NCI-H774 (cell line): ENCODE measurements at regions not wholly inside any gene's neighbourhood (a gene's known extent, or its start where the extent isn't known, plus 50 kb on each side); places are given as distances from the start of the nearest gene placed in this dataset.

Source experiments
- DNase-seq: peaks from one replicate; lab custom pipeline; 2025; lab: John Stamatoyannopoulos, UW

- DNase-seq, result no peak
These were observed 330.1 kb upstream of the CPXCR1 start for GRCh38 chrX:88416965-88417364.

- DNase-seq, result no peak
These were observed 323.0 kb upstream of the CPXCR1 start for GRCh38 chrX:88424071-88424470.

GRCh38 chrX:88424541-88424940 is 322.5 kb upstream of the CPXCR1 start:
- no peak for DNase-seq

DNA sequence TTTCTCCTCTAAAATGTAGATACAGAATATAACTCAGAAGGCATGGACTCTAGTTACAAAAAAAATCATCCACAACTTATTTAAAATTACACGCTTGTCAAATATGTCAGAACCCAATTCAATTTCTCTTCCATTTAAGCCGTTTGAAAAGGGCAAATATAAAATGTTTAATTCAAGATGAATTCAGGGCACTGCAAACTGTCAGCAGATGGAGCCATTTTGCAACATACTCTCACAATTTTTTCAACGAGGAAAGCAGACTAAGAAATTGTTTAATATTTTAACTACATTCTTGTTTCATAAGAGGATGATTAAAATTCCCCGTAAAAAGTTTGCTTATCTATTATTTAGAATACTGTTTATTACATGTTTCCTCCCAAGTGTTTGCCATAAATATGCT is 321.3 kb upstream of the CPXCR1 start:
- DNase-seq, result no peak

DNA sequence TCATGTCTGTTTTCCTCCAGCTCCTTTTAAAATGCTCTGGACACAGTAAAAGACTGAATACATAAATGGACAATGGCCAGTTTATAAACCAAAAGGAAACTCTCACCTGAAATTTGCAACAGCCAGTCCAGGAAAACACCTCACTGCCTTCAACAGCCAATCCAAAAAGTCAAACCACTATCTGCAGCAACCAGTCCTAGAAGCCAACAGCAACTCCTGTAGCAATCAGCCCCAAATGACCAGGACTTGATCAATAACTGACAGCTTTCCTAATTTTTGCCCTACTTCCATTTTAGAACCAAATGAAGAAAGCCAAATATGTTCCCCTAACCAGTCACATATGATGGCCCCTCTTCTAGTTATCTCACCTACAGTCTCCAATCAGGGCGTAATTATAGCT is 309.5 kb upstream of the CPXCR1 start:
- DNase-seq, result no peak

GRCh38 chrX:88438209-88438608 is 308.8 kb upstream of the CPXCR1 start:
- no peak for DNase-seq

DNA sequence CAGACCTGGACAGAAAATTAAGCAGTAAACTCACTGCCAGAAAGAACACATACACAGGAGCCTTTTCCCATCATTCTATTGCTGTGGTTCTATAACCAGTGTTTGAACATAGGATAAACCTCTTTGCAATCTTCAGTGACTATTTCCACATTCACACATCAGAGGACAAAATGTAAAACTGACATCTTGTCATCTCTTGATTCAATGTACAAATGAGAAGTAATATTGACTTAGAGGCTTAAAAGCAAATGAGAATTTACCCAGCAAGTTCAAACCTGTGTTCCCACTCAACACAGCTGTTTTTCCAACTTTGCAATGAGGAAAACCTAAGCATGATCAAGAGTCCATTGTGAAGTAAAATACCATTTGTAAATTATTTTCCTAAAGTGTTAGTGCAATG is 307.1 kb upstream of the CPXCR1 start:
- no peak for DNase-seq
